ENCODE measurements at regions not wholly inside any gene's neighbourhood (a gene's known extent, or its start where the extent isn't known, plus 50 kb on each side); places are given as distances from the start of the nearest gene placed in this dataset.
"Not testable (repeated sequence)": the region's sequence is repeated elsewhere in the genome, so short reads cannot be mapped to it uniquely, and the experiment has no call there.

- DNase-seq (ENCODE audit: low spot score), result no peak
Observed at GRCh38 chr6:116982401-116982800, 105.4 kb downstream of the RFX6 start.

GRCh38 chr6:116983375-116983774 lies 106.3 kb downstream of the RFX6 start:
- no peak for DNase-seq (ENCODE audit: low spot score)

GRCh38 chr6:116986819-116987218 lies 109.8 kb downstream of the RFX6 start:
- DNase-seq (ENCODE audit: low spot score), result no peak

GRCh38 chr6:116990679-116991078 lies 113.6 kb downstream of the RFX6 start:
- DNase-seq (ENCODE audit: low spot score), result no peak

- no peak for DNase-seq (ENCODE audit: low spot score)
Observed at GRCh38 chr6:116992546-116992945, 115.5 kb downstream of the RFX6 start.

- DNase-seq (ENCODE audit: low spot score), result no peak
Observed at GRCh38 chr6:116994447-116994846, 117.4 kb downstream of the RFX6 start.

GRCh38 chr6:116996842-116997241 lies 119.8 kb downstream of the RFX6 start:
- DNase-seq (ENCODE audit: low spot score), result no peak

- no peak for DNase-seq (ENCODE audit: low spot score)
Observed at GRCh38 chr6:116997496-116997895, 120.5 kb downstream of the RFX6 start.

- DNase-seq (ENCODE audit: low spot score), result no peak
Observed at GRCh38 chr6:117007659-117008058, 130.6 kb downstream of the RFX6 start.

- DNase-seq (ENCODE audit: low spot score), result no peak
Observed at GRCh38 chr6:117008618-117009017, 131.6 kb downstream of the RFX6 start.

- not testable (repeated sequence) for DNase-seq (ENCODE audit: low spot score)
Observed at GRCh38 chr6:117014641-117015473, 137.8 kb downstream of the RFX6 start.

GRCh38 chr6:117015474-117015804 lies 138.4 kb downstream of the RFX6 start:
- not testable (repeated sequence) for DNase-seq (ENCODE audit: low spot score)

- DNase-seq (ENCODE audit: low spot score), result no peak
Observed at GRCh38 chr6:117018771-117019170, 141.7 kb downstream of the RFX6 start.

GRCh38 chr6:117022774-117023173 lies 145.7 kb downstream of the RFX6 start:
- DNase-seq (ENCODE audit: low spot score), result no peak

- DNase-seq (ENCODE audit: low spot score), result no peak
Observed at GRCh38 chr6:117025310-117025709, 148.3 kb downstream of the RFX6 start.

- no peak for DNase-seq (ENCODE audit: low spot score)
Observed at GRCh38 chr6:117028256-117028655, 151.2 kb downstream of the RFX6 start.

GRCh38 chr6:117034547-117034946 lies 157.5 kb downstream of the RFX6 start:
- no peak for DNase-seq (ENCODE audit: low spot score)

GRCh38 chr6:117034971-117035370 lies 157.9 kb downstream of the RFX6 start:
- no peak for DNase-seq (ENCODE audit: low spot score)

GRCh38 chr6:117050301-117050700 lies 173.3 kb downstream of the RFX6 start:
- no peak for DNase-seq (ENCODE audit: low spot score)

- DNase-seq (ENCODE audit: low spot score), result peak; percentile 50
Observed at GRCh38 chr6:117072134-117072533, 193.2 kb upstream of the VGLL2 start.

- DNase-seq (ENCODE audit: low spot score), result no peak
Observed at GRCh38 chr6:117072781-117073180, 192.6 kb upstream of the VGLL2 start.

GRCh38 chr6:117074672-117075071 lies 190.7 kb upstream of the VGLL2 start:
- no peak for DNase-seq (ENCODE audit: low spot score)

GRCh38 chr6:117075218-117075617 lies 190.1 kb upstream of the VGLL2 start:
- DNase-seq (ENCODE audit: low spot score), result no peak

- DNase-seq (ENCODE audit: low spot score), result no peak
Observed at GRCh38 chr6:117076076-117076475, 189.3 kb upstream of the VGLL2 start.

Data from kidney tubule cell (primary cell).